Activated naive CD8-positive, alpha-beta T cell treated with anti-CD3 and anti-CD28 coated beads, Interleukin-2, amount 10 ng/mL, durations not matched to agents 7 days and 5 days (primary cell): ENCODE measurements at regions not wholly inside any gene's neighbourhood (a gene's known extent, or its start where the extent isn't known, plus 50 kb on each side); places are given as distances from the start of the nearest gene placed in this dataset.

Source experiments
- ATAC-seq: fragments of 150-1000 bp; cut with Tn5 transposase; one replicate; pipeline ENCODE4 v1.10.0; 2021; ENCODE audit warnings: low read depth, moderate library complexity
- POLR2A ChIA-PET: fragments of 350-600 bp; sonication (Branson Sonifier 250); formaldehyde crosslinking; loops from one replicate; lab custom pipeline; 2021; ENCODE audit warnings: antibody characterized with exemption; lab: Charles Lee
- DNase-seq: peaks from one replicate; pipeline ENCODE4 v3.0.0; 2021
- H3K27ac Mint-ChIP-seq: one replicate; pipeline ENCODE4 v1.8.0; 2022; ENCODE audit warnings: mild to moderate bottlenecking, mixed read lengths
- H3K27me3 Mint-ChIP-seq: one replicate; pipeline ENCODE4 v1.8.0; 2022; ENCODE audit warnings: mild to moderate bottlenecking, moderate library complexity, mixed read lengths
- H3K36me3 Mint-ChIP-seq: one replicate; pipeline ENCODE4 v1.8.0; 2021; ENCODE audit warnings: mild to moderate bottlenecking, mixed read lengths
- H3K4me1 Mint-ChIP-seq: one replicate; pipeline ENCODE4 v1.8.0; 2021; ENCODE audit warnings: mixed read lengths
- H3K4me3 Mint-ChIP-seq: one replicate; pipeline ENCODE4 v1.8.0; 2022; ENCODE audit warnings: mild to moderate bottlenecking, moderate library complexity, mixed read lengths
- H3K9me3 Mint-ChIP-seq: one replicate; pipeline ENCODE4 v1.8.0; 2021; ENCODE audit warnings: mixed read lengths

DNA sequence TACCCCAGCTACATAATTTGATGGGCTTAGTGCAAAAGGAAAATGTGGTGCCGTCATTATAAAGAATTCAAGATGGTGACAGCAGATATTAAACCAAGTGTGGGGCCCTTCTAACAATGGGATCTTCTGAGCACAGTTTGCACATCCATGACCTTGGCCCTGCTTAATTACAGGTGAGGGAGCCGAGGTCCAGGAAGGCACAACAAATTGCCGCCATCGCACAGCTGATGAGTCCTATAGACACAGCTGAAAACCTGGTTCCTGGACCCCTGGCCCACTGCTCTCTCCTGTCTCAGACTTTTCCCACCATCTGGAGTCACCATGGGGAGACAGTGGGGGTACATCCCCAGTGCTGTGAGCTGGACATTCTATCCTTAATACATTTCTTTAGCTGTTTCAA, 95.8 kb upstream of the MAP4K3 start:
- Mint-ChIP-seq H3K27ac (no peak overlapping the region), H3K27me3 (no peaks in the 10 kb centered on the region), H3K36me3 (no peaks in the 10 kb centered on the region), H3K4me1 (peaks cover 3% of the 10 kb centered on the region), H3K9me3 (no peaks in the 10 kb centered on the region), H3K4me3 (no peak overlapping the region)
- POLR2A ChIA-PET = no interaction called here
- DNase-seq (no peak), ATAC-seq (no peak)

DNA sequence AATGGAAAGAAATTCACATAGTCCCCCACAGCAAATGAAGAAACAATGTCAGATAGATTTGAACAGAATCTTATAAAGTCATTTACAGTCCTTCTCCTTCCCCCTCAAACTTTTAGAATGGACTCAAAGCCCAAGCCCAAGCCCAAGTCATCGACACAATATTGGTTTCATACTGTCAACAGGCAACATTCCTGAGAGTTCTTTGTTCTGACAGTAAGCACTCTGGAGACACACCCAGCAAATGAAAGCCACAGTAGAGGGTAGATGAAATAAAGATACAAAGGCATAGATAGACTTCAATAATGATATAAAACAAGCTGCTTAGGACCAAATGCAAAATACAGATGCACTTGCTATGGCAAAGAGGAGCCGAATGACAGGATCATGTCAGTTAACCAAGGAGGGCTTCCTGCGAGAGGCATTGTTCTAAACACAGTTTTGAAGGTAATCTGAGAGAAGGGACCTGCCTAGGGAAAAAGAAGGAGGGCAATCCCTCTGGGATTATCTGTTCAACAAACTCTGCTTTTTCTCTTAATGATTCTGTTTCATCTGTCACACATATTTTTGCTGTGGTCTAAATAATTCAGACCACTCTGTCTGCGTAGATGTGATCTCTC, 97.1 kb upstream of the MAP4K3 start:
- H3K27me3 Mint-ChIP-seq = no peaks in the 10 kb centered on the region
- H3K4me3 Mint-ChIP-seq = no peak overlapping the region
- H3K27ac Mint-ChIP-seq = no peak overlapping the region
- H3K36me3 Mint-ChIP-seq = no peaks in the 10 kb centered on the region
- H3K9me3 Mint-ChIP-seq = no peaks in the 10 kb centered on the region
- ATAC-seq = no peak
- no peak for DNase-seq
- H3K4me1 Mint-ChIP-seq = peaks cover 3% of the 10 kb centered on the region
- POLR2A ChIA-PET = no interaction called here

DNA sequence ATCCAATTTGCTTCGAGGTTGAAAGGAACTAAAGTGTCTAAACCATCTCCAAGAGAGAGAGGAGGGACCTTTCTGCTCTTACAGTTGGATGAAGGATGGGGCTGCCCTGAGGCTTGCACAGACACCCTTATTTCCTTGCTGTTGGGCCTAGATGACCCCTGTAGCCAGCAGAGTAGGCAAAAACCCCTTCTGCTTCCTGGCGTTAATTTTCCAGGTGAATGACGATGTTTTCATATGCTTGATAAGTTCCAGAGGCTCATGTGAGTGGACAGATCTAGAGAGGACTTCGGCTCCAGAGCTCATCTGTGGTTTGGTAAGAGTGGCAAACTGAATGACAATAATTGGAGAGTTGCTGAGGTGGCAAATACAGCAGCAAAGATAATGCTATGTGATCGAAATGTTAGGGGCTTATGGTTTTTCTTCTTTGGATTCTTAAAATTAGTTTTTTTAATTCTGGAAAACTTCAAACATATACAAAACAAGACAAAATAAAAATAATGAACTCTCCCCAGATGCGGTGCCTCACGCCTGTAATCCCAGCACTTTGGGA, 98.6 kb upstream of the MAP4K3 start:
- no peaks in the 10 kb centered on the region for H3K36me3 Mint-ChIP-seq
- POLR2A ChIA-PET = no interaction called here
- H3K27ac Mint-ChIP-seq = no peak overlapping the region
- no peak for ATAC-seq
- DNase-seq = no peak
- H3K9me3 Mint-ChIP-seq = no peaks in the 10 kb centered on the region
- H3K4me3 Mint-ChIP-seq = no peak overlapping the region
- H3K27me3 Mint-ChIP-seq = no peaks in the 10 kb centered on the region
- peaks cover 3% of the 10 kb centered on the region for H3K4me1 Mint-ChIP-seq

DNA sequence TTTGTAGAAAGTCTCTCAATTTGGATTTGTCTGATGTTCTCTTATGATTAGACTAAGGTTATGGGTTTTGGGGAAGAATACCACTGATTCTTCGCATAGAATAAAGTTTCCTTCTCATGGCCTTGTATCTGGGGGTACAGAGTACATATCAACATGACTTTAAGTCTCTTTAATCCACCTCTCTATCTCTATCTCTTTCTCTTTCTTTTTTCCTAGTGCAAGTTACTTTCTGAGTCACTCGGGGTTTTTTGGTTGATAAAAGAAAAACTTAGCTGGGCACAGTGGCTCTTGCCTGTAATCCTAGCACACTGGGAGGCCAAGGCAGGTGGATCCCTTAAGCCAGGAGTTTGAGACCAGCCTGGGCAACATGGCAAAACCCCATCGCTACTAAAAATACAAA, 100.1 kb upstream of the MAP4K3 start:
- no peak for ATAC-seq
- H3K27me3 Mint-ChIP-seq = no peaks in the 10 kb centered on the region
- POLR2A ChIA-PET = no interaction called here

DNA sequence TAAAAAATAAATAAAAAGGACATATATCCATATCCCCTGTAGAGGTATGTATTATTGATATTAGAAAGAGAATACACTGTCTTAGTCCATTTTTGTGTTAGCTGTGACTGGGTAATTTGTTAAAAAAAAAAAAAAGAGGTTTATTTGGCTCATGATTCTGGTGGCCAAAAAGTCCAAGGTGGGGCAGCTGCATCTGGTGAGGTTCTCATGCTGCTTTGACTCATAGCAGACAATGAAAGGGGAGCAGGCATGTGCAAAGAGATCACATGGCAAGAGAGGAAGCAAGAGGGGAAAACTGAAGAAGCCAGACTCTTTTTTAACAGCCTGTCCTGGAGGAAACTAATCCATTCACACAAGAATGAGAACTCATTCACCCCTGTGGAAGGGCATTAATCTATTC, 101.6 kb upstream of the MAP4K3 start:
- no peak overlapping the region for H3K4me3 Mint-ChIP-seq

More for the DNA sequence above, 100.1 kb upstream of the MAP4K3 start:
- Mint-ChIP-seq H3K27ac (no peak overlapping the region), H3K9me3 (no peaks in the 10 kb centered on the region), H3K4me1 (peaks cover 3% of the 10 kb centered on the region), H3K36me3 (no peaks in the 10 kb centered on the region), H3K4me3 (no peak overlapping the region)
- DNase-seq = no peak

DNA sequence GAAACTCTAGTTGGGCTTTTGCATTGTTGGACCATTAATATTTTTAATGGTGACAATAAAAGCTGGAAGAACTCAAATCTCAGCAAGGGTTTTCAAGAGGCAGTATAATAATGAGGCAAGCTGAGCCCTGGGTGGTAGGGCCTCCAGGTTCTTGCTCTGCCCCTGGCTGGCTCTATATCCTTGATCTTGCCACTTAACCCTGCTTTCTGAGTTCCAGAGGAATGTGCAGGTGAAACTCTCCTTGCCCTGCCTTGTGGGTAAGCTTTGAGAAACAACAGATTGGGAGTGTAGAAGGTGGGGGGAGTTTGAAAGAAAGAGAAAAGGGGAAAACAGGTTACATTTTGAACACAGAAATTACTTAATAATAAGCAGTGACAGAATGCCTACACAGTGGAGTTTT, 103.3 kb upstream of the MAP4K3 start:
- Mint-ChIP-seq H3K27ac (no peak overlapping the region), H3K4me1 (peaks cover 3% of the 10 kb centered on the region), H3K4me3 (no peak overlapping the region), H3K27me3 (peaks cover 2% of the 10 kb centered on the region), H3K9me3 (no peaks in the 10 kb centered on the region), H3K36me3 (no peaks in the 10 kb centered on the region)
- no peak for ATAC-seq
- POLR2A ChIA-PET = no interaction called here
- DNase-seq = no peak

More for the DNA sequence above, 101.6 kb upstream of the MAP4K3 start:
- Mint-ChIP-seq H3K27me3 (no peaks in the 10 kb centered on the region), H3K4me1 (peaks cover 3% of the 10 kb centered on the region), H3K9me3 (no peaks in the 10 kb centered on the region), H3K27ac (no peak overlapping the region), H3K36me3 (no peaks in the 10 kb centered on the region)
- ATAC-seq (no peak), DNase-seq (no peak)
- POLR2A ChIA-PET = no interaction called here

DNA sequence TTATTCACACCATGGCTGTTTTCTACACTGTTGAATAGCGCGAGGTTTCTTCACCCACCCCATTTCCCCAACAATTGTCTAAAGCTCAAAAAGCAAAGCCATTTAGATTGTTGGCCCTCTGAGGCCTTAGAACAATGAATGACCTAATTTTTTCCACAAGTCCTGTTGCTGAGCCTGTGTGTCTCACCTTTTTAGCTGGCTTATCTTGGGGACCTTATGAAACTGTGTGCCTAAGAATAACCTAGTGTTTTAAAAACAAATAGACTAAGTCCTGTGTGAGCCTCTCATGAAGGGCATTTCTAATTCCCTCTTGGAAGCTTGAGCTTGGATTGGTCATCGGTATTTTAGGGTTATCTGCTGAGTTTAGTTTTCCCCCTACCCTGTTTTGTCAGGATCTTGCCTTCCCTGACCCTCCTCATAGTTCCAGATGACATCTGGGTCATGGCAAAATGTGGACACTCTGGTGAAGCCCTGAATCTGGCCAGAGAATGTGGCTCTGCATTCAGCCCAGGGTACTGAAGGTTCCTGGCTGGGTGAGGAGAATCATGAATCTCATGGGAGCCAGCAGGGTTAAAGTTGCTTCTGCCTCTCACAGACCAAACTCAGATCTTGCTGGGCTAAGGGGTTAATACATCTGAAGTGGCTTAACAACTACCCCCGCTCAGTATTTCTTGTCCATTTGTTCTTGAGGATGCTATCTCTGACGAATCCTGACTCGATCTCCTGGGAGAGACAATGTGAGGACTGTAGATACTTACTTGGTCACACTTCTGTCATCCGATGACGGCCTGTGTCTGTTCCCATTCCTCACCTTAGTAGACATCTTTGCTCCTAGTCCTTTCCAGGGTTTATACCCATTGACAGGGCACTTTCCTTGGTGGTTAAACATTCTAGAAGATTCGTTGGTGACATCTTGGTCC, 104.2 kb upstream of the MAP4K3 start:
- ATAC-seq (no peak), DNase-seq (no peak)
- peaks cover 3% of the 10 kb centered on the region for H3K27me3 Mint-ChIP-seq
- H3K9me3 Mint-ChIP-seq = no peaks in the 10 kb centered on the region
- no peak overlapping the region for H3K27ac Mint-ChIP-seq
- POLR2A ChIA-PET = no interaction called here
- H3K36me3 Mint-ChIP-seq = no peaks in the 10 kb centered on the region
- H3K4me3 Mint-ChIP-seq = no peak overlapping the region
- peaks cover 3% of the 10 kb centered on the region for H3K4me1 Mint-ChIP-seq

DNA sequence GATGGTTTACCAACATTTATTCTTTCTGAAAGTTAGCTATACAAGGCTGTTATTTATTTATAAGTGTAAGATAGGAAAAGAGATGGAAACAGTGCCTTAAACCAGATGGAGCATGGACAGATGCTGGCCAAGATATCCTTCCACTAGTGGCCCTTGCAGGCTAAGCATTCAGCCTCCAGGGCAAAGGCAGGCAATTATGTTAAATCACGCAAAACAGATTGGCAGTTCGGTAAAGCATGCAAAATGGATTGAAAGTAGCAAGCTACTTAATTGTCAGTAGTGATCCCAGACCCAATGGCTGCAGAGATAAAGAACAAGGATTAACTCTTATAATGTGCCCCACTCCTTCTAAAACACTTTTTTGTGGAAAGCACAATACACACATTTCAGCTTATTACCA, 105.4 kb upstream of the MAP4K3 start:
- DNase-seq (no peak), ATAC-seq (no peak)
- no peak overlapping the region for H3K4me3 Mint-ChIP-seq
- H3K27me3 Mint-ChIP-seq = peaks cover 5% of the 10 kb centered on the region
- POLR2A ChIA-PET = no interaction called here
- H3K4me1 Mint-ChIP-seq = no peaks in the 10 kb centered on the region
- H3K9me3 Mint-ChIP-seq = no peaks in the 10 kb centered on the region
- no peak overlapping the region for H3K27ac Mint-ChIP-seq
- H3K36me3 Mint-ChIP-seq = no peaks in the 10 kb centered on the region

DNA sequence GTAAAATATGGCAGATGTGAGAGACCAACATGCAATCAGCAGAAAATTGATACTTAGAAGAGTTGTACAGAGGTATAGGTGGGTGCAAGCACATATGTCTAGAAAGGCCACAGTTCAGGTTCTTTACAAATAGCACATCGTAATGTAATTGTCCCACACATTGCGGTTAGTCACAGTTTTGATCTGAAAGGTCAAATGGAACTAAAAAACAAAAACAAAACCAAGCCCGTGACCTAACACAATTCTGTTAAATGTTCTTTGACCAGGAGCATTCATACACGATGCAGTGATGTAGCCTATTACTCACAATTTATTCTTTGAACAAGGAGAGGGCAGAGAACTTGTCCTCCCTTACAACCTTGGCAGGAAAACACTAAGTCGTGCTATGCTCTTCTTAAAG, 108.9 kb upstream of the MAP4K3 start:
- Mint-ChIP-seq H3K9me3 (no peaks in the 10 kb centered on the region), H3K4me3 (no peak overlapping the region), H3K36me3 (no peaks in the 10 kb centered on the region), H3K27me3 (peaks cover 5% of the 10 kb centered on the region), H3K27ac (no peak overlapping the region), H3K4me1 (no peaks in the 10 kb centered on the region)
- POLR2A ChIA-PET = no interaction called here
- no peak for DNase-seq
- ATAC-seq = no peak

DNA sequence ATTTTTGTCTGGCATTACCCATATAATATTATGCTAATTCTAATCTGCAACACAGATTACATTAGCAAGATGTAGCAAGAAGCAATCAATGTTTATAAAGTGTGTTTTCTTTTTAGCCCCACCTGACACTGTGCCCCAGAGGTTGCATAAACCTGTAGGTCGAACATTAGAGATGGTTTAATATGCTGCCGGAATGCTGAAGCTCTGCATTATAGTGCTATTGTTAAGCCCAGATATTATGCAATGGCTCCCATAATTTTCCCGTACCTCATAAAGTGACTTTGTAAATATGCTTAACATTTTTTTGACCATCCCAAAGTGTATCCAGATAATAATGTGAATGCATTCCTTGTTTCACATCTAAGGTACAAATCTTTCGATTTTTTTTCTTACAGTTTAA, 109.3 kb upstream of the MAP4K3 start:
- DNase-seq (no peak), ATAC-seq (no peak)
- no peak overlapping the region for H3K27ac Mint-ChIP-seq
- no peaks in the 10 kb centered on the region for H3K4me1 Mint-ChIP-seq
- no peaks in the 10 kb centered on the region for H3K9me3 Mint-ChIP-seq
- H3K36me3 Mint-ChIP-seq = no peaks in the 10 kb centered on the region
- POLR2A ChIA-PET = no interaction called here
- H3K27me3 Mint-ChIP-seq = peaks cover 5% of the 10 kb centered on the region
- no peak overlapping the region for H3K4me3 Mint-ChIP-seq

DNA sequence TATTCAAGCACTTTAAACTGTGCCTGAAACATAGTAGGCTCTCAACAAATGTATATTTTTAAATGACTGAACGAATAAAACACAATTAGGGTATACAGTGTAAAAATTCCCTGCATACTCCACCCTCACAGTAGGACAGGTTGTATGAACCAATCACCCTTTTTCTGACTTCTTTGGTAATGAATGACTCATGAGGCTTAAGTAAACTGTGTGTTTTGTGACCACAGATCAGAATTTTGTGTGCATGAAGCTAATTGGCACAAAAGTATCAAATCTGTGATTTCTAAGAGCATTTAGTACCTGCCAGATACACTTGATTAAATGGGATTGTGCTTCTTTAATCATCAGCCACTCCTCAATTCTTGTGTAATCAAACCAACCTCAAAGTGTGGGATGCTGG, 109.9 kb upstream of the MAP4K3 start:
- no peaks in the 10 kb centered on the region for H3K9me3 Mint-ChIP-seq
- no peak for ATAC-seq

DNA sequence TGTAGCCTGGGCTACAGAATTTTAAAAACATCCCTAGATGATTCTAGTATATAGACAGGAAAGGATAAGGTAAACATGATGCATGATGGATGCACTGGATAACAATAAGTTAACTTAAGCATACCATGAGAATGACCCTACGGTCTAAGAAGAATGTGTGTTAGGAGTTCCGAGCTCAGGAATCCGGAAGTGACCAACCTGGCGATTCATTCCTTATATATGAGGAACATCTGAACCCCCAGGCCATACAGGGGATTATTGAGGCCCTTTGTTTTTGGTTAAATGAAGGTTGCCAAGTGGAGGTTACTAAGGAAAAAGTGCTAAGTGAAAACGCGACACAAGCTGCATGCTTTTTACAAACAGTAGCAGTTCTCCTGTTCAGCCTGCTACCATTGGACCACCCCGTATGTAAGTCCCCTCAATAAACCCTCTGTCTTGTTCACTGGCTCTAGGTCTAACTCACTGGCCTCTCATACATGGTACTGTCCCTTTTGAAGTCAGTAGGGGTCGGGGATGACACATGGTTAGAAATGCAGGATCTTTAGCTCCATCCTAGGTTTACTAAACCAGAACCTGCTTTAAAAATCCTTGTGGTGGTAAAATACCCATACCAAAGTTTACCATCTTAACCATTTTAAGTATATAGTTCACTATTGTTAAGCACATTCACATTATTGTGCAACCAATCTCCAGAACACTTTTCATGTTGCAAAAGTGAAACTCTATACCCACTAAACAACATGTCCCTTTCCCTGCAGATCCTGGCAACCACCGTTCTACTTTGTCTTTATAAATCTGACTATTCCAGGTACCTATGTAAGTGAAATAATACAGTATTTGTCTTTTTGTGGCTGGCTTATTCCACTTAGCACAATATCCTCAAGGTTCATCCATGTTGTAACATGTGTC, 111.0 kb upstream of the MAP4K3 start:
- DNase-seq (no peak), ATAC-seq (no peak)
- H3K27me3 Mint-ChIP-seq = peaks cover 5% of the 10 kb centered on the region
- H3K4me3 Mint-ChIP-seq = no peak overlapping the region
- H3K4me1 Mint-ChIP-seq = no peaks in the 10 kb centered on the region
- no peaks in the 10 kb centered on the region for H3K36me3 Mint-ChIP-seq
- POLR2A ChIA-PET = no interaction called here
- no peaks in the 10 kb centered on the region for H3K9me3 Mint-ChIP-seq
- H3K27ac Mint-ChIP-seq = no peak overlapping the region

More for the DNA sequence above, 109.9 kb upstream of the MAP4K3 start:
- H3K4me3 Mint-ChIP-seq = no peak overlapping the region
- H3K4me1 Mint-ChIP-seq = no peaks in the 10 kb centered on the region
- no peak overlapping the region for H3K27ac Mint-ChIP-seq
- DNase-seq = no peak
- peaks cover 5% of the 10 kb centered on the region for H3K27me3 Mint-ChIP-seq
- no peaks in the 10 kb centered on the region for H3K36me3 Mint-ChIP-seq
- POLR2A ChIA-PET = no interaction called here

DNA sequence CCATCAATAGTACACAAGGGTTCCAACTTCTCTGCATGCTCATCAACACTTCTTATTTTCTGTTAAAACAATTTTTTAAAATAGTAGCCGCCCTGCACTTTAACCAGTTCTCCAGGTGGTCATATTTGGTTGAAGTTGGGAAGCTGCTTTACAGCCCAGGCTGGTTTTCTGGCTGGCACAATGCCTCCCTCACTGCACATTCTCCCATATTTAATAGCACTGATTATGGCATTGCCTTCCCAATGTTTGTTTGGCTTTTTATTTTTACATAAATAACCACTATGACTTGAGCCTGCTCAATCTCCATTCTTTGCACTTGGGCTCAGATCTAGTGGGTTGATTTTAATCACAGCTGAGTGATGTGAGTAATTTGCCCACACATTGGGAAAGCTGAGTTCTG, 111.9 kb upstream of the MAP4K3 start:
- H3K27ac Mint-ChIP-seq = no peak overlapping the region
- ATAC-seq (no peak), DNase-seq (no peak)
- peaks cover 5% of the 10 kb centered on the region for H3K27me3 Mint-ChIP-seq
- POLR2A ChIA-PET = no interaction called here
- H3K4me3 Mint-ChIP-seq = no peak overlapping the region
- no peaks in the 10 kb centered on the region for H3K9me3 Mint-ChIP-seq
- H3K36me3 Mint-ChIP-seq = no peaks in the 10 kb centered on the region
- H3K4me1 Mint-ChIP-seq = no peaks in the 10 kb centered on the region
